ENCODE measurements at regions not wholly inside any gene's neighbourhood (a gene's known extent, or its start where the extent isn't known, plus 50 kb on each side); places are given as distances from the start of the nearest gene placed in this dataset.
"Not testable (repeated sequence)": the region's sequence is repeated elsewhere in the genome, so short reads cannot be mapped to it uniquely, and the experiment has no call there.

GRCh38 chr20:30393523-30393922 lies 863.9 kb upstream of the DEFB115 start:
- DNase-seq: not testable (repeated sequence)

GRCh38 chr20:30397111-30397510 lies 860.4 kb upstream of the DEFB115 start:
- not testable (repeated sequence) for DNase-seq

DNA sequence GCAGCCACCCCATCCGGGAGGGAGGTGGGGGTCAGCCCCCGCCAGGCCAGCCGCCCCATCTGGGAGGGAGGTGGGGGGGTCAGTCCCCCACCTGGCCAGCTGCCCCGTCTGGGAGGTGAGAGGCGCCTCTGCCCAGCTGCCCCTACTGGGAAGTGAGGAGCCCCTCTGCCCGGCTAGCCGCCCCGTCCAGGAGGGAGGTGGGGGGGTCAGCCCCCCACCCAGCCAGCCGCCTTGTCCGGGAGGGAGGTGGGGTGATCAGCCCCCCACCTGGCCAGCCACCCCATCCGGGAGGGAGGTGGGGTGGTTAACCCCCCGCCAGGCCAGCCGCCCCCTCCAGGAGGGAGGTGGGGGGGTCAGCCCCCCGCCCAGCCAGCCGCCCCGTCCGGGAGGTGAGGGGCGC lies 852.4 kb upstream of the DEFB115 start:
- DNase-seq: not testable (repeated sequence)

- DNase-seq: not testable (repeated sequence)
These were observed 851.9 kb upstream of the DEFB115 start for GRCh38 chr20:30405585-30405984.

DNA sequence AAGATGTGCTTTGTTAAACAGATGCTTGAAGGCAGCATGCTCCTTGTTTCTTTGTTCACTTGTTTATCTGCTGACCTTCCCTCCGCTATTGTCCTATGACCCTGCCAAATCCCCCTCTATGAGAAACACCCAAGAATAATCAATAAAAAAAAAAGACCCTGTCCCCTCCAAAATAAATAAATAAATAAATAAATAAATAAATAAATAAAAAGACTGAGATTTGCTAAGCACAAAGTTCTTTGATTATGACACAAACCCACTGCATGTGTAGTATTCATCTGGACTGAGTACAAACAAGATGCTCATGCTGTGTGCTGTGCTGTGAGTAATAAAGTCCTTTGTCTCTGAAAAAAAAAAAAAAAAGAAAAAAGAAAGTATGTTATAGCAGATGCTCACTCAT lies 851.1 kb upstream of the DEFB115 start:
- not testable (repeated sequence) for DNase-seq

GRCh38 chr20:30412972-30413371 lies 844.5 kb upstream of the DEFB115 start:
- DNase-seq: no peak

GRCh38 chr20:30417387-30417786 lies 840.1 kb upstream of the DEFB115 start:
- DNase-seq: not testable (repeated sequence)

- not testable (repeated sequence) for DNase-seq
These were observed 839.1 kb upstream of the DEFB115 start for GRCh38 chr20:30418378-30418777.

DNA sequence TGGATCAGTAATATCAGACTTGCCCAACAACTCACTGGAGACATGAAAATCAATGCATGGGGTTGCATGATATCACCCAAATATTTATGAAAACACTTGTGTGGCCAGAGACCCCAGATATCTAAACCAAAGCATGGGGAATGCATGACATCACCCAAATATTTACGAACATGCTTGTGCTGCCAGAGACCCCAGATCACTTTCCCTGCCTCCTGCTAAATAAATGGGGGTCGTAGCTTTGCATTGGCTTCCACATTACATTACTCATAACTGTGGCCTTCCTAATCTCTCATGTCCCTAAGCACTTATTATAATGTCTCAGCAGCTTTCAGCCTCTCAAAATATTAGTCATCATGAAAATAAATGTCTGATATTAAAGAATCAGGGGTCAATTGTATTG lies 838.0 kb upstream of the DEFB115 start:
- DNase-seq: no peak

DNA sequence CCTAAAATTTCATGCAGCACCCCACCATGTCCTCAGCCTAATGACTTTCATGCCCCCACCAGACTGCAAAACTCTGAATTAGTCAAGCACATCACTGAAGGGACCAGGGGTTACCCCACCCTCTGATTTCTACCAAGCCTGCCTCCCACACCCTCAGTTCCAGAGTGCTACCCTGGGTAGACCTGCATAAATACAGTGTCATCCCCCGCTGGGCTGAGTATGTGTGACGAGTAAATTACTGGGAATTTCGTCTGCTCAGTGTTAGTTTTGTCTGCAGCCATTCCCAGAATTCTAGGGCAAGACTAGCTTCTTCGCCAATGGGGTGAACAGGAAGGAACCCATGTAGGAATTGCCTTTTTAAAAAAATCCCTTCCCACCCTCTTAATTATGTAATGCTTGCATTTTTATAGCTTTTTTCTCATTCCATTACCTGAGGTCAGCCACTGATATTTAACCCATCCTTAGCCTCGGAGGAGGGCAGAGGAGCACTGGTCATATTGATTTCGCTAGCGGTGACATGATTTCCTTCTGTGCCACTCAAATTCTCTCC lies 837.5 kb upstream of the DEFB115 start:
- DNase-seq: not testable (repeated sequence)
